Endothelial cell of umbilical vein (primary cell): ENCODE measurements at regions not wholly inside any gene's neighbourhood (a gene's known extent, or its start where the extent isn't known, plus 50 kb on each side); places are given as distances from the start of the nearest gene placed in this dataset.

Experiments
- BruUV-seq: library from RNA; stranded (reverse); fragments of 400-500 nt; replicated peaks from 2 replicates; lab custom pipeline; 2021; lab: Mats Ljungman, UMichigan
- CTCF ChIA-PET: fragments of 300-600, 350-600 bp; sonication (Branson Sonifier 250); formaldehyde crosslinking; loops from one replicate; lab custom pipeline; 2021; ENCODE audit warnings: antibody characterized with exemption, inconsistent platforms; lab: Charles Lee
- POLR2A ChIA-PET: fragments of 300-600, 350-600 bp; sonication (Branson Sonifier 250); formaldehyde crosslinking; loops from one replicate; lab custom pipeline; 2021; ENCODE audit warnings: antibody characterized with exemption, inconsistent platforms; lab: Charles Lee
- DNase-seq: peaks from one replicate; pipeline ENCODE4 v3.0.0-alpha.2; 2011; ENCODE audit warnings: low read depth, low spot score
- FAIRE-seq: peaks from 2 replicates; lab custom pipeline; 2011; peaks lifted over from hg19 to GRCh38; lab: Jason Lieb, UNC
- H2AFZ ChIP-seq: 2 replicates; pipeline ENCODE4 v1.6.0; 2012; ENCODE audit warnings: low read depth, low read length, control low read depth, inconsistent platforms
- H3K27ac ChIP-seq: 2 replicates; pipeline ENCODE4 v1.5.1; 2011; ENCODE audit warnings: low read depth, mild to moderate bottlenecking, control low read depth, low read length, moderate library complexity; ENCODE audit not compliant: insufficient read depth
- H3K27me3 ChIP-seq, 2 experiments: 2 replicates each; pipeline versions ENCODE4 v1.6.0 to v1.6.1; 2011; ENCODE audit warnings: low read length in 2 of 2, mixed read lengths in 1 of 2; ENCODE audit not compliant: control insufficient read depth in 2 of 2, insufficient read depth in 2 of 2
- H3K36me3 ChIP-seq, 2 experiments: 2 replicates in 1 of 2; 3 replicates in 1 of 2; pipeline ENCODE4 v1.5.1; 2011; ENCODE audit warnings: low read length in 2 of 2, mild to moderate bottlenecking in 1 of 2, moderate library complexity in 1 of 2; ENCODE audit not compliant: control insufficient read depth in 2 of 2, insufficient read depth in 2 of 2; ENCODE audit errors: extremely low read depth in 1 of 2
- H3K4me1 ChIP-seq: 3 replicates; pipeline ENCODE4 v1.5.1; 2011; ENCODE audit warnings: mild to moderate bottlenecking, low read length; ENCODE audit not compliant: control insufficient read depth, insufficient read depth; ENCODE audit errors: extremely low read depth
- H3K4me2 ChIP-seq: 2 replicates; pipeline ENCODE4 v1.6.1; 2011; ENCODE audit warnings: low read length, control low read depth, mixed read lengths; ENCODE audit not compliant: insufficient read depth
- H3K4me3 ChIP-seq, 3 experiments: fragments of 200-600 bp in 1 of 3; sonication (generic), shearing (Covaris generic) in 1 of 3; replicated peaks in 1 of 3; 2 replicates each; pipeline ENCODE4 v1.5.1; 2011 to 2016; ENCODE audit warnings: control low read depth in 3 of 3, low read length in 3 of 3, mild to moderate bottlenecking in 2 of 3, inconsistent platforms in 1 of 3, low read depth in 1 of 3, moderate library complexity in 1 of 3; ENCODE audit not compliant: insufficient read depth in 1 of 3
- H3K79me2 ChIP-seq: 2 replicates; pipeline ENCODE4 v1.6.0; 2012; ENCODE audit warnings: low read length, inconsistent platforms; ENCODE audit not compliant: control insufficient read depth, insufficient read depth
- H3K9ac ChIP-seq: replicated peaks from 2 replicates; pipeline ENCODE3; 2011; ENCODE audit warnings: low read length, control low read depth; ENCODE audit not compliant: insufficient read depth; ENCODE audit errors: extremely low read depth
- H3K9me1 ChIP-seq: replicated peaks from 3 replicates; pipeline ENCODE4 v1.6.0; 2011; ENCODE audit warnings: mild to moderate bottlenecking, low read length; ENCODE audit not compliant: control insufficient read depth, insufficient read depth; ENCODE audit errors: extremely low read depth
- H3K9me3 ChIP-seq: replicated peaks from 2 replicates; pipeline ENCODE4 v1.5.1; 2012; ENCODE audit warnings: low read length, inconsistent platforms; ENCODE audit not compliant: control insufficient read depth, insufficient read depth
- H4K20me1 ChIP-seq: replicated peaks from 2 replicates; pipeline ENCODE3; 2011; ENCODE audit warnings: mild to moderate bottlenecking, low read length; ENCODE audit not compliant: control insufficient read depth, insufficient read depth; ENCODE audit errors: extremely low read depth
- FOS ChIP-seq: IDR thresholded peaks from 2 replicates; pipeline ENCODE4 v1.6.1; 2011; ENCODE audit warnings: mild to moderate bottlenecking, low read length, moderate library complexity, borderline replicate concordance; ENCODE audit not compliant: insufficient read depth
- JUN ChIP-seq: IDR thresholded peaks from 2 replicates; pipeline ENCODE4 v1.6.1; 2011; ENCODE audit warnings: borderline replicate concordance, low read depth; ENCODE audit not compliant: insufficient read length, insufficient read depth
- dilution Hi-C: fragments of 300-500 bp; cut with MboI; formaldehyde crosslinking; loops from one replicate; pipeline ENCODE4 v1.15.0; 2019; ENCODE audit warnings: low sequenced_read_pairs; ENCODE audit not compliant: extremely low pct_ligation_motif_present
- intact Hi-C: fragments of 100-400 bp; cut with micrococcal nuclease; formaldehyde crosslinking; loops from one replicate; pipeline ENCODE4 v1.10.0; 2022
- TF ChIP-seq, protein P1 (sequence below): IDR thresholded peaks from 2 replicates; pipeline ENCODE4 v1.6.1; 2011; ENCODE audit not compliant: insufficient read depth, insufficient read length

- ChIA-PET POLR2A (no interaction called here), CTCF (interaction anchor here (0.8 to 6.5 kb wide), 12 partner anchors 14 to 762 kb away, joined by 3 to 68 read pairs (median 6); no protein-coding TSS in a partner anchor)
- no peak for DNase-seq
- H3K79me2 ChIP-seq = no peaks in the 10 kb centered on the region
- no peaks in the 10 kb centered on the region for H3K9me3 ChIP-seq
- TF ChIP-seq, protein P1, sequence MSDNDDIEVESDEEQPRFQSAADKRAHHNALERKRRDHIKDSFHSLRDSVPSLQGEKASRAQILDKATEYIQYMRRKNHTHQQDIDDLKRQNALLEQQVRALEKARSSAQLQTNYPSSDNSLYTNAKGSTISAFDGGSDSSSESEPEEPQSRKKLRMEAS = no peak
- no peak overlapping the region for H3K27ac ChIP-seq
- H3K4me3 ChIP-seq = no peak overlapping the region
- H3K9ac ChIP-seq = no peak overlapping the region
- H3K27me3 ChIP-seq = no peaks in the 10 kb centered on the region
- H3K4me2 ChIP-seq = no peak overlapping the region
- BruUV-seq = no TSS peak
- no peaks in the 10 kb centered on the region for H3K36me3 ChIP-seq
- intact Hi-C loops (loop anchor here (10.0 kb wide), 1 partner anchor 695 kb away; no protein-coding TSS in a partner anchor), dilution Hi-C loops (loop anchor here (25.0 kb wide), 1 partner anchor 188 kb away; no protein-coding TSS in a partner anchor)
- no peaks in the 10 kb centered on the region for H4K20me1 ChIP-seq
- no peak for FAIRE-seq
- H2AFZ ChIP-seq = no peak overlapping the region
- H3K9me1 ChIP-seq = no peaks in the 10 kb centered on the region
- H3K4me1 ChIP-seq = peaks cover 13% of the 10 kb centered on the region
Measured at GRCh38 chr1:66450043-66450514, 83.9 kb upstream of the SGIP1 start.

- no peaks in the 10 kb centered on the region for H3K79me2 ChIP-seq
- H3K36me3 ChIP-seq = no peaks in the 10 kb centered on the region
- no peak overlapping the region for H3K4me2 ChIP-seq
- no peaks in the 10 kb centered on the region for H4K20me1 ChIP-seq
- H3K9me3 ChIP-seq = no peaks in the 10 kb centered on the region
- no TSS peak for BruUV-seq
- FAIRE-seq (no peak), DNase-seq (no peak)
- ChIA-PET CTCF (interaction anchor here (1.0 to 6.5 kb wide), 8 partner anchors 15 to 282 kb away, joined by 3 to 68 read pairs (median 6); no protein-coding TSS in a partner anchor), POLR2A (no interaction called here)
- no peaks in the 10 kb centered on the region for H3K27me3 ChIP-seq
- intact Hi-C loops (loop anchor here (10.0 kb wide), 1 partner anchor 694 kb away; no protein-coding TSS in a partner anchor), dilution Hi-C loops (loop anchor here (25.0 kb wide), 1 partner anchor 189 kb away; no protein-coding TSS in a partner anchor)
- H3K9me1 ChIP-seq = no peaks in the 10 kb centered on the region
- H3K27ac ChIP-seq = no peak overlapping the region
- peaks cover 5% of the 10 kb centered on the region for H3K4me1 ChIP-seq
- no peak overlapping the region for H3K4me3 ChIP-seq
- H3K9ac ChIP-seq = no peak overlapping the region
- H2AFZ ChIP-seq = no peak overlapping the region
- TF ChIP-seq, protein P1 = no peak
- TF ChIP-seq FOS (no peak), JUN (no peak)
Measured at GRCh38 chr1:66450847-66451246, 83.1 kb upstream of the SGIP1 start.
